H1 (cell line): ENCODE measurements at regions not wholly inside any gene's neighbourhood (a gene's known extent, or its start where the extent isn't known, plus 50 kb on each side); places are given as distances from the start of the nearest gene placed in this dataset.

Source experiments
- ASH2L ChIP-seq: fragments of 200-600, 300-600 bp; sonication (generic); IDR thresholded peaks from one replicate; pipeline ENCODE4 v1.7.1; 2017; ENCODE audit warnings: low read length
- CTCF ChIP-seq, 3 experiments: IDR thresholded peaks; 1 replicate in 2 of 3; 2 replicates in 1 of 3; pipeline versions ENCODE4 v1.5.1 to v1.6.1; 2011; ENCODE audit warnings: low read length in 3 of 3, mild to moderate bottlenecking in 3 of 3, inconsistent platforms in 2 of 3, low read depth in 1 of 3, moderate library complexity in 1 of 3; ENCODE audit not compliant: insufficient read depth in 1 of 3; ENCODE audit errors: control extremely low read depth in 1 of 3
- POLR2A ChIP-seq, 2 experiments: IDR thresholded peaks; 1 replicate in 1 of 2; 2 replicates in 1 of 2; pipeline ENCODE4 v1.6.1; 2011; ENCODE audit warnings: low read depth in 2 of 2, low read length in 2 of 2, mild to moderate bottlenecking in 2 of 2; ENCODE audit errors: control extremely low read depth in 1 of 2

GRCh38 chr3:16119887-16120286 lies 54.6 kb upstream of the GALNT15 start:
- no peak for TF ChIP-seq CTCF (IDR thresholded peaks at IDR 0.05; ENCODE audit: control extremely low read depth in 1 of 3, insufficient read depth in 1 of 3, low read depth in 1 of 3, low read length in 3 of 3)
- no peak for TF ChIP-seq ASH2L
- no peak for TF ChIP-seq POLR2A (IDR thresholded peaks at IDR 0.05; ENCODE audit: control extremely low read depth in 1 of 2, low read depth in 2 of 2, low read length in 2 of 2)
